Inferior parietal cortex (tissue), 1 donor: ENCODE measurements at regions not wholly inside any gene's neighbourhood (a gene's known extent, or its start where the extent isn't known, plus 50 kb on each side); places are given as distances from the start of the nearest gene placed in this dataset.
A peak's percentile ranks its signal among the peaks of the same experiment; 100 is the strongest.
"Not testable (repeated sequence)": the region's sequence is repeated elsewhere in the genome, so short reads cannot be mapped to it uniquely, and the experiment has no call there.

Experiments used
- DNase-seq: peaks from one replicate; pipeline ENCODE4 v3.0.0-alpha.2; 2016; ENCODE audit errors: extremely low spot score

GRCh38 chr9:96064826-96065481 lies 189.5 kb downstream of the ERCC6L2 start:
- DNase-seq = no peak

GRCh38 chr9:96062854-96063253 lies 187.4 kb downstream of the ERCC6L2 start:
- DNase-seq = no peak

- DNase-seq = no peak
These were observed 186.5 kb downstream of the ERCC6L2 start for GRCh38 chr9:96062031-96062430.

GRCh38 chr9:96061293-96061987 lies 185.9 kb downstream of the ERCC6L2 start:
- peak; percentile 49 for DNase-seq

- DNase-seq = no peak
These were observed 182.7 kb downstream of the ERCC6L2 start for GRCh38 chr9:96058218-96058617.

GRCh38 chr9:96057155-96057554 lies 181.7 kb downstream of the ERCC6L2 start:
- no peak for DNase-seq

- no peak for DNase-seq
These were observed 180.7 kb downstream of the ERCC6L2 start for GRCh38 chr9:96056226-96056625.

GRCh38 chr9:96054248-96054647 lies 178.8 kb downstream of the ERCC6L2 start:
- DNase-seq = not testable (repeated sequence)

- no peak for DNase-seq
These were observed 177.2 kb downstream of the ERCC6L2 start for GRCh38 chr9:96052686-96053085.

- DNase-seq = no peak
These were observed 175.9 kb downstream of the ERCC6L2 start for GRCh38 chr9:96051423-96051822.

- DNase-seq = no peak
These were observed 175.3 kb downstream of the ERCC6L2 start for GRCh38 chr9:96050861-96051155.

- no peak for DNase-seq
These were observed 174.8 kb downstream of the ERCC6L2 start for GRCh38 chr9:96050048-96050860.

GRCh38 chr9:96048956-96049831 lies 173.7 kb downstream of the ERCC6L2 start:
- DNase-seq = peak; percentile 66

- peak; percentile 32 for DNase-seq
These were observed 172.8 kb downstream of the ERCC6L2 start for GRCh38 chr9:96048104-96048955.

- DNase-seq = no peak
These were observed 172.2 kb downstream of the ERCC6L2 start for GRCh38 chr9:96047741-96048103.

GRCh38 chr9:96047116-96047639 lies 171.7 kb downstream of the ERCC6L2 start:
- no peak for DNase-seq

- DNase-seq = no peak
These were observed 170.3 kb downstream of the ERCC6L2 start for GRCh38 chr9:96045811-96046210.

GRCh38 chr9:96044401-96044800 lies 168.9 kb downstream of the ERCC6L2 start:
- no peak for DNase-seq

GRCh38 chr9:96040591-96041461 lies 165.3 kb downstream of the ERCC6L2 start:
- DNase-seq = no peak

GRCh38 chr9:96038914-96039313 lies 163.4 kb downstream of the ERCC6L2 start:
- no peak for DNase-seq
